H9 (cell line): ENCODE measurements at regions not wholly inside any gene's neighbourhood (a gene's known extent, or its start where the extent isn't known, plus 50 kb on each side); places are given as distances from the start of the nearest gene placed in this dataset.

Experiments
- DNase-seq: peaks from one replicate; pipeline ENCODE4 v3.0.0-alpha.2; 2017
- H2AFZ ChIP-seq: one replicate; pipeline ENCODE4 v1.6.1; 2013; ENCODE audit warnings: mild to moderate bottlenecking, low read length, control low read depth, moderate library complexity
- H2AK5ac ChIP-seq: 2 replicates; pipeline ENCODE4 v1.6.1; 2013; ENCODE audit warnings: low read length, control low read depth, mixed read lengths; ENCODE audit not compliant: insufficient read length
- H2BK120ac ChIP-seq: one replicate; pipeline ENCODE4 v1.6.1; 2013; ENCODE audit warnings: low read depth, mild to moderate bottlenecking, low read length, control low read depth, inconsistent platforms; ENCODE audit not compliant: poor library complexity, severe bottlenecking
- H2BK12ac ChIP-seq: 2 replicates; pipeline ENCODE4 v1.6.1; 2013; ENCODE audit warnings: low read length, control low read depth, mixed read lengths, low read depth; ENCODE audit not compliant: insufficient read length
- H2BK15ac ChIP-seq: 2 replicates; pipeline ENCODE4 v1.6.1; 2013; ENCODE audit warnings: low read depth, low read length, control low read depth
- H2BK20ac ChIP-seq: one replicate; pipeline ENCODE4 v1.6.1; 2013; ENCODE audit warnings: low read depth, mild to moderate bottlenecking, low read length, control low read depth, inconsistent platforms; ENCODE audit not compliant: poor library complexity, severe bottlenecking
- H2BK5ac ChIP-seq: 2 replicates; pipeline ENCODE4 v1.6.1; 2013; ENCODE audit warnings: low read length, control low read depth, mixed read lengths; ENCODE audit not compliant: insufficient read length
- H3K14ac ChIP-seq: 2 replicates; pipeline ENCODE4 v1.6.1; 2013; ENCODE audit warnings: low read length, control low read depth; ENCODE audit not compliant: insufficient read depth
- H3K18ac ChIP-seq: 2 replicates; pipeline ENCODE4 v1.6.1; 2013; ENCODE audit warnings: low read depth, mild to moderate bottlenecking, mixed read lengths, low read length, control low read depth; ENCODE audit not compliant: insufficient read length
- H3K23ac ChIP-seq: 2 replicates; pipeline ENCODE4 v1.6.1; 2013; ENCODE audit warnings: low read length, control low read depth, mixed read lengths, low read depth; ENCODE audit not compliant: insufficient read length
- H3K23me2 ChIP-seq: 2 replicates; pipeline ENCODE4 v1.6.1; 2013; ENCODE audit warnings: low read depth, mild to moderate bottlenecking, mixed read lengths, low read length, control low read depth; ENCODE audit not compliant: insufficient read length, poor library complexity, severe bottlenecking
- H3K27ac ChIP-seq: 2 replicates; pipeline ENCODE4 v1.5.1; 2013; ENCODE audit warnings: low read length, control low read depth, mixed read lengths, low read depth; ENCODE audit not compliant: insufficient read length
- H3K27me3 ChIP-seq: 2 replicates; pipeline ENCODE4 v1.6.1; 2013; ENCODE audit warnings: low read length, control low read depth, inconsistent platforms; ENCODE audit not compliant: insufficient read depth
- H3K4ac ChIP-seq: 2 replicates; pipeline ENCODE4 v1.6.1; 2013; ENCODE audit warnings: low read depth, mild to moderate bottlenecking, control low read depth, inconsistent platforms, low read length, moderate library complexity
- H3K4me1 ChIP-seq: 2 replicates; pipeline ENCODE4 v1.6.1; 2013; ENCODE audit warnings: low read length, control low read depth, inconsistent platforms; ENCODE audit not compliant: insufficient read depth
- H3K4me2 ChIP-seq: 2 replicates; pipeline ENCODE4 v1.6.1; 2013; ENCODE audit warnings: low read length, control low read depth, mixed read lengths; ENCODE audit not compliant: insufficient read length, insufficient read depth
- H3K56ac ChIP-seq: 2 replicates; pipeline ENCODE4 v1.6.1; 2013; ENCODE audit warnings: low read depth, mild to moderate bottlenecking, mixed read lengths, low read length, control low read depth; ENCODE audit not compliant: insufficient read length
- H3K79me1 ChIP-seq: 2 replicates; pipeline ENCODE4 v1.6.1; 2013; ENCODE audit warnings: low read depth, mild to moderate bottlenecking, moderate library complexity, low read length, control low read depth, inconsistent platforms; ENCODE audit not compliant: insufficient read depth, poor library complexity, severe bottlenecking
- H3K79me2 ChIP-seq: 2 replicates; pipeline ENCODE4 v1.6.1; 2013; ENCODE audit warnings: low read length, control low read depth, inconsistent platforms; ENCODE audit not compliant: insufficient read depth
- H3K9ac ChIP-seq: 2 replicates; pipeline ENCODE4 v1.6.1; 2013; ENCODE audit warnings: low read length, control low read depth, mixed read lengths; ENCODE audit not compliant: insufficient read length; ENCODE audit errors: extremely low read depth
- H3K9me3 ChIP-seq: one replicate; pipeline ENCODE4 v1.6.1; 2013; ENCODE audit warnings: low read depth, low read length, inconsistent platforms; ENCODE audit not compliant: control insufficient read depth
- H3T11ph ChIP-seq: one replicate; pipeline ENCODE4 v1.6.1; 2013; ENCODE audit warnings: mild to moderate bottlenecking, low read length, control low read depth, inconsistent platforms
- H4K20me1 ChIP-seq: one replicate; pipeline ENCODE4 v1.6.1; 2013; ENCODE audit not compliant: control insufficient read depth, insufficient read length, insufficient read depth
- H4K5ac ChIP-seq: 2 replicates; pipeline ENCODE4 v1.6.1; 2013; ENCODE audit warnings: low read depth, mild to moderate bottlenecking, mixed read lengths, low read length, control low read depth; ENCODE audit not compliant: insufficient read length
- H4K8ac ChIP-seq: replicated peaks from 2 replicates; pipeline ENCODE4 v1.6.1; 2013; ENCODE audit warnings: low read length, control low read depth, mixed read lengths, low read depth; ENCODE audit not compliant: insufficient read length
- H4K91ac ChIP-seq: 2 replicates; pipeline ENCODE4 v1.6.1; 2013; ENCODE audit warnings: low read depth, mild to moderate bottlenecking, moderate library complexity, mixed read lengths, low read length, control low read depth; ENCODE audit not compliant: insufficient read length
- H3K27ac Mint-ChIP-seq, 3 experiments: 2 replicates in 2 of 3; 3 replicates in 1 of 3; pipeline ENCODE4 v1.8.0; 2020 to 2021; ENCODE audit warnings: mixed read lengths in 3 of 3, mild to moderate bottlenecking in 1 of 3, moderate library complexity in 1 of 3
- H3K27me3 Mint-ChIP-seq: 2 replicates; pipeline ENCODE4 v1.8.0; 2021; ENCODE audit warnings: low read depth, mild to moderate bottlenecking, moderate library complexity, mixed read lengths
- H3K36me3 Mint-ChIP-seq, 3 experiments: 2 replicates in 2 of 3; 3 replicates in 1 of 3; pipeline ENCODE4 v1.8.0; 2020 to 2021; ENCODE audit warnings: low read depth in 3 of 3, mixed read lengths in 3 of 3; ENCODE audit not compliant: insufficient read depth in 1 of 3
- H3K4me1 Mint-ChIP-seq, 2 experiments: 2 replicates each; pipeline ENCODE4 v1.8.0; 2020; ENCODE audit warnings: mixed read lengths in 2 of 2
- H3K4me3 Mint-ChIP-seq, 2 experiments: 2 replicates in 1 of 2; 3 replicates in 1 of 2; pipeline ENCODE4 v1.8.0; 2020 to 2021; ENCODE audit warnings: mild to moderate bottlenecking in 2 of 2, mixed read lengths in 2 of 2, moderate library complexity in 1 of 2
- H3K9me3 Mint-ChIP-seq, 2 experiments: 2 replicates in 1 of 2; 3 replicates in 1 of 2; pipeline ENCODE4 v1.8.0; 2020; ENCODE audit warnings: mild to moderate bottlenecking in 2 of 2, mixed read lengths in 2 of 2, moderate library complexity in 1 of 2
- CTCF ChIP-seq: fragments of 200-600 bp; sonication (generic); conservative IDR thresholded peaks from 3 replicates; pipeline ENCODE4 v1.8.0; 2021; ENCODE audit warnings: antibody characterized with exemption, mild to moderate bottlenecking
- WGBS: extraction: QIAGEN DNeasy Blood & Tissue Kit; methylation state at CpG from one replicate; pipeline ENCODE4 v1.1.7; 2013; ENCODE audit warnings: missing lambda C conversion rate, low lambda C conversion rate, mixed read lengths; ENCODE audit not compliant: insufficient read length; ENCODE audit errors: extremely low coverage; 5-methylcytosine and 5-hydroxymethylcytosine counted together

DNA sequence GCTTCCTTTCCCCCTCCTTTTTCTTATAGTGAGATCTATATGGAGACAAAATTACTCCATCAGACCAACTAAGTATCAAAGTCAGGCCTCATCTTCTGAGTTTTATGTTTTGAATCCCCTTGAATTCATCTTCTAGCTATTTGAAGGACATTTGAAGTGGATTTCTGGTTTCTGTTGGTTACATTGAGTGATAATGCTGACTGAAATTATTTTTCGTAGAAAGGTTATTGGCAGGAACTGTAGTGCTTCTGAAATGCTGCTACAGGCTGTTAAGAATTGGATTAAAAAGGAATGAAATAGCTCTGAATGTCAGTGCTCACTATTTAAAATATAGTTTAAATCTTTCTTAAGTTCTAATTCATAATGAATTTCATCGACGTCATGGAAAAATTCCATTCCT, 361.0 kb upstream of the TMEFF2 start:
- H3K79me2 ChIP-seq: no peaks in the 10 kb centered on the region
- no peak overlapping the region for H3K27ac Mint-ChIP-seq
- no peak overlapping the region for H2BK15ac ChIP-seq
- H2AFZ ChIP-seq: no peak overlapping the region
- H3K23ac ChIP-seq: no peak overlapping the region
- H3K36me3 Mint-ChIP-seq: no peaks in the 10 kb centered on the region
- H3K4ac ChIP-seq: no peak overlapping the region
- TF ChIP-seq CTCF: no peak
- no peaks in the 10 kb centered on the region for H3K9me3 Mint-ChIP-seq
- H3K4me1 ChIP-seq: no peaks in the 10 kb centered on the region
- no peak overlapping the region for H3K18ac ChIP-seq
- WGBS: no CpG with 5 or more reads among the region's 3 CpGs
- no peak overlapping the region for H2BK5ac ChIP-seq
- no peaks in the 10 kb centered on the region for H3K27me3 Mint-ChIP-seq
- H3K4me2 ChIP-seq: no peak overlapping the region
- H3K56ac ChIP-seq: no peak overlapping the region
- no peaks in the 10 kb centered on the region for H4K20me1 ChIP-seq
- H4K5ac ChIP-seq: no peak overlapping the region
- H3K9me3 ChIP-seq: no peaks in the 10 kb centered on the region
- H3K14ac ChIP-seq: no peak overlapping the region
- no peak overlapping the region for H2BK120ac ChIP-seq
- no peak overlapping the region for H3K9ac ChIP-seq
- H4K91ac ChIP-seq: no peak overlapping the region
- no peaks in the 10 kb centered on the region for H3K4me1 Mint-ChIP-seq
- no peaks in the 10 kb centered on the region for H3K79me1 ChIP-seq
- no peak for DNase-seq
- no peaks in the 10 kb centered on the region for H3K23me2 ChIP-seq
- H3T11ph ChIP-seq: no peak overlapping the region
- H4K8ac ChIP-seq: no peak overlapping the region
- no peak overlapping the region for H3K4me3 Mint-ChIP-seq
- H2BK20ac ChIP-seq: no peak overlapping the region
- H3K27ac ChIP-seq: no peak overlapping the region
- no peak overlapping the region for H2BK12ac ChIP-seq
- no peak overlapping the region for H2AK5ac ChIP-seq
- H3K27me3 ChIP-seq: no peaks in the 10 kb centered on the region
